HG02885 (cell line): ENCODE measurements at regions not wholly inside any gene's neighbourhood (a gene's known extent, or its start where the extent isn't known, plus 50 kb on each side); places are given as distances from the start of the nearest gene placed in this dataset.
"Not testable (repeated sequence)": the region's sequence is repeated elsewhere in the genome, so short reads cannot be mapped to it uniquely, and the experiment has no call there.

Experiments
- ATAC-seq: cut with Tn5 transposase; IDR thresholded peaks from one replicate; pipeline ENCODE4 v1.9.1; 2021; ENCODE audit warnings: mild to moderate bottlenecking; ENCODE audit not compliant: unreplicated experiment, poor library complexity

- ATAC-seq: no peak
Measured at GRCh38 chr4:180999217-180999616, 1244.0 kb upstream of the TENM3 start.

GRCh38 chr4:181004056-181004455, 1239.1 kb upstream of the TENM3 start:
- no peak for ATAC-seq

GRCh38 chr4:181006499-181007260, 1236.5 kb upstream of the TENM3 start:
- no peak for ATAC-seq

GRCh38 chr4:181007751-181008150, 1235.5 kb upstream of the TENM3 start:
- ATAC-seq: no peak

- ATAC-seq: no peak
Measured at GRCh38 chr4:181008164-181008563, 1235.0 kb upstream of the TENM3 start.

GRCh38 chr4:181013162-181013561, 1230.0 kb upstream of the TENM3 start:
- ATAC-seq: no peak

- ATAC-seq: no peak
Measured at GRCh38 chr4:181017038-181017437, 1226.2 kb upstream of the TENM3 start.

- ATAC-seq: no peak
Measured at GRCh38 chr4:181018472-181018871, 1224.7 kb upstream of the TENM3 start.

- ATAC-seq: no peak
Measured at GRCh38 chr4:181018913-181019312, 1224.3 kb upstream of the TENM3 start.

- ATAC-seq: no peak
Measured at GRCh38 chr4:181020456-181020855, 1222.7 kb upstream of the TENM3 start.

GRCh38 chr4:181021213-181021612, 1222.0 kb upstream of the TENM3 start:
- no peak for ATAC-seq

GRCh38 chr4:181030135-181030921, 1212.9 kb upstream of the TENM3 start:
- not testable (repeated sequence) for ATAC-seq

GRCh38 chr4:181030961-181031360, 1212.2 kb upstream of the TENM3 start:
- no peak for ATAC-seq

- no peak for ATAC-seq
Measured at GRCh38 chr4:181043486-181043885, 1199.7 kb upstream of the TENM3 start.

GRCh38 chr4:181046809-181047208, 1196.4 kb upstream of the TENM3 start:
- ATAC-seq: no peak

- ATAC-seq: no peak
Measured at GRCh38 chr4:181051931-181052330, 1191.3 kb upstream of the TENM3 start.

GRCh38 chr4:181061787-181062186, 1181.4 kb upstream of the TENM3 start:
- no peak for ATAC-seq

- ATAC-seq: no peak
Measured at GRCh38 chr4:181063212-181063611, 1180.0 kb upstream of the TENM3 start.

GRCh38 chr4:181077341-181077740, 1165.9 kb upstream of the TENM3 start:
- ATAC-seq: no peak

GRCh38 chr4:181078196-181078595, 1165.0 kb upstream of the TENM3 start:
- ATAC-seq: no peak

- ATAC-seq: no peak
Measured at GRCh38 chr4:181083757-181084361, 1159.3 kb upstream of the TENM3 start.
